Sciatic nerve (tissue), 2 donors: ENCODE measurements at regions not wholly inside any gene's neighbourhood (a gene's known extent, or its start where the extent isn't known, plus 50 kb on each side); places are given as distances from the start of the nearest gene placed in this dataset.

Experiments used
- ATAC-seq: fragments of 200-7000 bp; cut with Tn5 transposase; one replicate; pipeline ENCODE4 v1.9.1; 2020; ENCODE audit warnings: mild to moderate bottlenecking, moderate library complexity
- DNase-seq: peaks from one replicate; pipeline ENCODE4 v3.0.0-alpha.2; 2020; ENCODE audit warnings: low spot score
- intact Hi-C: fragments of 100-400 bp; cut with DNase I; formaldehyde crosslinking; loops from one replicate; pipeline ENCODE4 v1.14.2; 2022
- donor health status: DM: no; HTN: no; CAD: no.
- donor health status: DM: no; HTN: no; CAD: no.

DNA sequence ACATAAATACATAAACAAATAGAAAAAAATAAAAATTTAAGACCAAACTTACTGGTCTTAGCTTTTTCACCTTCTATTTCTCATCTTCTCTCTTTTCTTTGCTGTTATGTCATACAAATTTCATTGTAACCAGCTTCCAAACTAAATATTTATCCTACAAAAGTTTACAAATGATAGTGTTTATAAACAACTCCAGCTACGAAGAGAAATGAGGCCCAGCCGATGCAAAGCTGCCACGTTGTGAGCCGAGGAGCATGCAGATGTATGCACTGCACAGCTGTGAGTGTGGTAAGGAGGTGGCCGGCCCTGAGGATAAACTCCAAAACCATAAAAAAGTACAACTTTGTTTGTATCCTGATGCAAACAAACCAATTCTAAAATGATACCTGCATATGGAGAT, 642.4 kb upstream of the SGCG start:
- ATAC-seq: no peak
- intact Hi-C loops: no loop called here

GRCh38 chr13:22549126-22549525, 631.7 kb upstream of the SGCG start:
- intact Hi-C loops: no loop called here
- DNase-seq (no peak), ATAC-seq (no peak)

More for the DNA sequence above, 642.4 kb upstream of the SGCG start:
- no peak for DNase-seq

DNA sequence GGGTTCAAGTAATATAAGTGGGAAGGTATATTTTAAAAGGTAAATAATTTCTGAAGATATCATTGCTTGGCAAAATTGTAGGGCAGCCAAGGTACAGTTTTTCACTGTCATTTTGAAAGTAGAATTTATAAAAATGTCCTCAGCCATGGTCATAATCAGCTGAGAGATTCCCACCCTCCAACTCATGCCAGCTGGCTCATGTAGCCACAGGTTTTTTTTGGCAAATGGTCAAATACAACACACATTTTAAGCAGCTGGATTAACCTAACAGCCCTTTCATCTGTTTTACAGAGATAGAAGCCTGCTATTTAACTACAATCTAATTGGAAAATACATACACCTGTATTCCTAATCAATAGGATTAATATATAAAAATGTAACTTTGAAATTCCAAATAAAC, 619.2 kb upstream of the SGCG start:
- ATAC-seq (no peak), DNase-seq (no peak)
- intact Hi-C loops: no loop called here

GRCh38 chr13:22562116-22562515, 618.7 kb upstream of the SGCG start:
- DNase-seq (no peak), ATAC-seq (no peak)
- intact Hi-C loops: no loop called here

GRCh38 chr13:22563272-22563671, 617.5 kb upstream of the SGCG start:
- ATAC-seq: no peak
- DNase-seq: no peak
- intact Hi-C loops: no loop called here

GRCh38 chr13:22569811-22570210, 611.0 kb upstream of the SGCG start:
- ATAC-seq: no peak
- no peak for DNase-seq
- intact Hi-C loops: no loop called here

- intact Hi-C loops: no loop called here
- ATAC-seq: no peak
These were observed 590.9 kb upstream of the SGCG start for GRCh38 chr13:22589880-22590279.

DNA sequence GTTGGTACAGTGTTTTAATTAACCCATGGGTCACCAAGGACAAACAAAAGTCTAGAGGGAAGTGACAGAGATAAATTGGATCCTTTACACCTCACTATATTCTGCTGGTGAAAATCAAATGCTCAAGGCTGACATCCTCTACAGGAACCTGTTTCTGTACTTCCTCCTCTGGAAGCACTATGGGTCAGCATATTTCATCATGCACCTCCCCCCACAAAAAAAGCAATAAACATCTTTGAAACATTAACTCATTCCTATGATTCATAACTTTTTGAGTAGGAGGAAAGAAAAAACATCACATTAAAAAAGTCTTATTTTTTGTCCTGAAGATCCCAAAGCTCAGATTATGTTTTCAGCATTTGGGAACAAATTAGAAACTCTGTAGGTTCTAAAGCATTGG, 588.3 kb upstream of the SGCG start:
- intact Hi-C loops: no loop called here
- DNase-seq: no peak
- ATAC-seq: no peak

More at GRCh38 chr13:22589880-22590279, 590.9 kb upstream of the SGCG start:
- no peak for DNase-seq

DNA sequence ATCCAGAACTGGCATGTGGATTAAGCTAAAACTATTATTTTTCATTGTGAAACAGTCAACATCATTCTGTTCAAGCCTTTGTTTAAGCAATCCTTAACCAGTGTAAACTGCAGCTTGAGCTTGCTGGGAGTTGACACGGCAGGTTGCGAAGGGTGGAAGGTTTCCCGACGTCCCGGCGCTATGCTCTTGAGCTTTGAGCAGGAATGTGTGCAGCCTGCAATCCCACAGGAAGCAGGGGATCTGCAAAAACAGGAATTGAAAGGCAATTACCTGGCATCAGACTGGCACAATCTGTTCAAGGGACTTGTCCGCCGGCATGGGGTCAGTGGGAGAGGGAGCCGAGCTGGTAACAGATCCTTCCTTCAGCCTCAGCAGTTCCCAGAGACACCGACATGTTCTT, 586.7 kb upstream of the SGCG start:
- DNase-seq (no peak), ATAC-seq (no peak)
- intact Hi-C loops: no loop called here

DNA sequence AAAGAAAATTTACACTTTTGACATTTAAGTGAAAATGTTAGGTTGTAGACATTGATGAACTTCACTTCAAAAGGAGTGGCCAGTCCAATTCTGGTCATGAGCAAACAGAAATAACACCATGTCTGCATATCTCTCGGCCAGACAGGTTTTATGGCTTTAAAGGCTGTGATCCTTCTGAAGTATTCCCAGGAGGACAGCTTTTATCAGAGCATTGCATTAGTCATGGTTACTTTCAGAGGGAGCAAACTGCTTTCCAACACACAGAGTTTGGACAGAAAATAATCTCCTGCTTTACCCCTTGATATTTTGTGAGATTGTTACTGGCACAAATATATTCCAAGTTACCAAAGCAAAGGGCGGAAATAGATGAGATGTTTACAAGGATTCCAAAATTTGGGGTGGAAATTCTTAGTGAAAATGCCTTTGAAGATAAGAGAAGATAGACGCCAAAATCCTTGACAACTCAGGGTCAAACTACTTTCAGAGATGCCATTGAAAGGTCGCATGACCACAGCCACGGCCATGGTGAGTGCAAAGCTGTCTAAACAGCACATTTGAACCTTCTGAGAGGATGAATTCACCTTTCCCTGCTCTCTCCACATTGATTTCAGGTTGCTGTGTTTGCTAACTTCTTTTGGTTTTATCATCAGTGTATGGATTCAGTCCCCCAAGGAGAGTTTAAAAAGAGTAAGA, 584.5 kb upstream of the SGCG start:
- DNase-seq (no peak), ATAC-seq (no peak)
- intact Hi-C loops: no loop called here

- intact Hi-C loops: no loop called here
- DNase-seq (no peak), ATAC-seq (no peak)
These were observed 581.6 kb upstream of the SGCG start for GRCh38 chr13:22599156-22599555.

- intact Hi-C loops: no loop called here
- DNase-seq (no peak), ATAC-seq (no peak)
These were observed 562.8 kb upstream of the SGCG start for GRCh38 chr13:22618002-22618401.

GRCh38 chr13:22625691-22626090, 555.1 kb upstream of the SGCG start:
- ATAC-seq (no peak), DNase-seq (no peak)
- intact Hi-C loops: no loop called here

DNA sequence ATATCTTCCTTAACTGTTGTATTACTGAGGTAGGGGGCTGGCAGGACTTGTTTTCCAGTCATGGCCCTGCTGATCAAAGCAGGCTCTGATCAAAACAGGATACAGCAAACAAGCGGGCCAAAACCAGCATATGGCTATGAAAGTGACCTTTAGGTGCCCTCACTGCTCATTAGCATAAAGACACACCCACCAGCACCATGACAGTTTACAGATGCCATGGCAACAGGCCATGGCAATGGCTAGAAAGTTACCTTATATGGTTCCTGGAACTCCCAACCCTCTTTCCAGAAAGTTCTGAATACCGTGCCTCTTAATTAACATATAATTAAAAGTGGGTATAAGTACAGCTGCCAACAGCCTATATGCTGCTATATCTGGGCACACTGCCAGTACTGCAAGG, 551.4 kb upstream of the SGCG start:
- no peak for ATAC-seq
- intact Hi-C loops: no loop called here

GRCh38 chr13:22642088-22642487, 538.7 kb upstream of the SGCG start:
- ATAC-seq (no peak), DNase-seq (no peak)
- intact Hi-C loops: no loop called here

More for the DNA sequence above, 551.4 kb upstream of the SGCG start:
- no peak for DNase-seq

DNA sequence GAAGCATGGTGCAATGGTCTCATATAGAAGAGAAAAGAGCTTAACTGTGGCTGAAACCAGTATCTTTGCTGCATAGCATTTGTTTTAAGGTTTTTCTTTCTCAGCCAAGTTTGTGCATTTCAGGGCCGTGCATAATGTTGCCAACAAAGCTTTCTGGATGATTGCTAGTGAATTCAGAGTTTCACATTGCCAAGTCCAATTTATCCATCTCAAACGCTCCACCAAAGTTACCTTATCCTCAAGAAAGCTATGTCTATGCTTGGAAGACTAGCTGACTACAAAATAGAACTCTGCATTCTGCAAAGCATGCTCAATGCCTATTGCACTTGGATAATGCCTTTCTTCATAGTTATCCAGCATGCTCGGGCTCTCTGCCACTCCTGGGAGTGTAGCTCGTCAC, 535.8 kb upstream of the SGCG start:
- intact Hi-C loops: no loop called here
- no peak for DNase-seq
- no peak for ATAC-seq

GRCh38 chr13:22647156-22647850, 533.5 kb upstream of the SGCG start:
- intact Hi-C loops: no loop called here
- no peak for ATAC-seq

DNA sequence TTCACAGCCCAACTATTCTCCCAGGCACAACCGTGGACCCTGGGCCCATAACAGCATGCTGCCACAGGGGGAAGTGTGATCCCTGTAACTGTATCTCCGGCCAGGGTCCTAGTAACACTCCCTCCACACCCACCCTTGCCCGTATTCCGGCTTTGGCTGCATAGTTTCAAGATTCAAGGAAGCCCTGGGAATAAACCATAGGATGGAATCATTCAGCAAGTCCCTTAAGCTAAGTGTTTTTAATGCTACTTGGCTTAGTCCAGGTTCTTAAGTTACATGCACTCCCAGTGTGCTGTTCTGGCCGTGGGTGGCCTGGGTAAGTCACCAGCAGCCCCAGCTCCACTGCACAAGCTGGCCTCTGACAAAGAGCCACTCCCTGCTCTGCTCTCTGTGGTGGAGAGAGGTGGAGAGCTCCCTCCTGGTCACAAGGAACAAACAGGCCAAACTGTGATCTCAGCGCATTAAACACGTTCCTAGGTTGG, 532.4 kb upstream of the SGCG start:
- intact Hi-C loops: no loop called here
- DNase-seq (no peak), ATAC-seq (peak; percentile 84)

More at GRCh38 chr13:22647156-22647850, 533.5 kb upstream of the SGCG start:
- DNase-seq: no peak

DNA sequence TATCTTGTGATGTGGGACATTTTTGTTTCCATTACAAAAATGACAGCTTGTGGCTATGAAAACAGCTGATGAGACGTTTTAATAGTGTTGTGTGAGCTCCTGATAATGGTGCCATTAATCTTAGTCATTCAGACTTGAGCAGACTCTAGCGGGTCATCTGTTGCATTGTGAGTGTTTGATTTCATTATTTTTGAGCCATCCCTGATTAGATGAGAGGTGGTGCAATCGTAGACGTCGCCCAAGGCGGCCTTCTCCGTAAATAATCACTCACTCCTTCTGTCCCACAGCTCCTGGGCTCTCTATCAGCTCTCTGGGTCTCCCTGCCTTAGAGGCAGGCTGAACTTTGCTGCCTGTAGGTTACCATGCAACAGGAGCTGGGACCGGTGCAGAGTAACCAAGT, 528.0 kb upstream of the SGCG start:
- DNase-seq: no peak
- intact Hi-C loops: no loop called here
- no peak for ATAC-seq

DNA sequence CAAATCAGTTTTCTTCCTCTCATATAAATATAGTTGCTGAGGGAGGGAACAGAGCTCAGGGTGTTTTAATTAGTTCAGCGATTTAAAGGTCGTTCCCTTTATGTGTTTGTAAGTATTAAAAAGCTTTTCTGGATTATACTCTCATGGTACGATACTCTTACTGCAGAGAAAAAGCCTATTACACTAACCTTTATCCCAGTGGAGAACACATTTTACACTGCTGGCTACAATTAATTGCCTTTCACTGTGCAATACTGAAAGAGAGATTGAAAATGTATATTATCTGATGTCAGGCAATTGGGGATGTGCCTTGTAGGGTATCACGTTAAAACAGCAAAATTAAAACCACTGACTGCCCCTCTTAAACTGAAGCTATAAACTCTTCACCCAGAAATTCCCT, 526.9 kb upstream of the SGCG start:
- DNase-seq (no peak), ATAC-seq (no peak)
- intact Hi-C loops: no loop called here
